Cardiac muscle cell (in vitro differentiated cells and primary cell): ENCODE measurements at regions not wholly inside any gene's neighbourhood (a gene's known extent, or its start where the extent isn't known, plus 50 kb on each side); places are given as distances from the start of the nearest gene placed in this dataset.

ENCODE experiments used
- DNase-seq, 2 donors: peaks; one replicate each; pipeline versions ENCODE4 v3.0.0 to v3.0.0-alpha.2; 2010 to 2017; ENCODE audit warnings: low read depth in 1 of 2, low spot score in 1 of 2
- H3K27ac ChIP-seq: fragments of 200-600 bp; sonication (generic); 2 replicates; pipeline ENCODE4 v1.5.1; 2016
- H3K27me3 ChIP-seq: fragments of 200-600 bp; sonication (generic); 2 replicates; pipeline ENCODE4 v1.6.0; 2016; ENCODE audit warnings: control low read depth
- H3K36me3 ChIP-seq: fragments of 200-600 bp; sonication (generic); 2 replicates; pipeline ENCODE4 v1.5.1; 2016; ENCODE audit warnings: control low read depth
- H3K4me1 ChIP-seq: fragments of 200-600 bp; sonication (generic); 2 replicates; pipeline ENCODE4 v1.8.1; 2017; ENCODE audit warnings: low read depth, mild to moderate bottlenecking, mixed run types
- H3K4me3 ChIP-seq: fragments of 200-600 bp; sonication (generic); 2 replicates; pipeline ENCODE4 v1.5.1; 2016; ENCODE audit warnings: mild to moderate bottlenecking
- H3K9me3 ChIP-seq: fragments of 200-600 bp; sonication (generic); 2 replicates; pipeline ENCODE4 v1.5.1; 2017; ENCODE audit warnings: low read depth, mild to moderate bottlenecking, control low read depth
- TF ChIP-seq, protein P1 (sequence below): IDR thresholded peaks from 2 replicates; pipeline ENCODE4 v1.5.1; 2012; ENCODE audit warnings: low read depth, mild to moderate bottlenecking, low read length

DNA sequence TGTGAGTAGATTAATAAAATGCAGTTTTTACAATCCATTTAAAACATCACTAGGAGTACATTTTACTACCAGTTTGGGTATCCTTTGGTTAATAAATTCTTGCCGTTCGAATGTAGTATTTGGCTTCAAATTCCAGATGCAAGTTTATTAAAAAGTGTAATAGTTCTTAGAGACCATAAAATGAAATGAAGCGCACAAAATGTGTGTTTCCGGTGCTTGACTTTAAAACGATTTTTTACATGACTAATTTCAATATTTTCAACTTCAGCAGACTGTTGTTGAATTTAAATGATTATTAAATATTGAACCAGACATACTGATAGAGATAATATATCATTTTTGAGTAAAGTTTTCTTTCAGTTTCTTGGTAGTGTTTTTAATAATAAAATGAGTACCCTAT, 138.4 kb upstream of the NAALADL2 start:
- no peaks in the 10 kb centered on the region for H3K9me3 ChIP-seq
- H3K27ac ChIP-seq = no peak overlapping the region
- no peaks in the 10 kb centered on the region for H3K27me3 ChIP-seq
- DNase-seq = no peak
- TF ChIP-seq, protein P1, sequence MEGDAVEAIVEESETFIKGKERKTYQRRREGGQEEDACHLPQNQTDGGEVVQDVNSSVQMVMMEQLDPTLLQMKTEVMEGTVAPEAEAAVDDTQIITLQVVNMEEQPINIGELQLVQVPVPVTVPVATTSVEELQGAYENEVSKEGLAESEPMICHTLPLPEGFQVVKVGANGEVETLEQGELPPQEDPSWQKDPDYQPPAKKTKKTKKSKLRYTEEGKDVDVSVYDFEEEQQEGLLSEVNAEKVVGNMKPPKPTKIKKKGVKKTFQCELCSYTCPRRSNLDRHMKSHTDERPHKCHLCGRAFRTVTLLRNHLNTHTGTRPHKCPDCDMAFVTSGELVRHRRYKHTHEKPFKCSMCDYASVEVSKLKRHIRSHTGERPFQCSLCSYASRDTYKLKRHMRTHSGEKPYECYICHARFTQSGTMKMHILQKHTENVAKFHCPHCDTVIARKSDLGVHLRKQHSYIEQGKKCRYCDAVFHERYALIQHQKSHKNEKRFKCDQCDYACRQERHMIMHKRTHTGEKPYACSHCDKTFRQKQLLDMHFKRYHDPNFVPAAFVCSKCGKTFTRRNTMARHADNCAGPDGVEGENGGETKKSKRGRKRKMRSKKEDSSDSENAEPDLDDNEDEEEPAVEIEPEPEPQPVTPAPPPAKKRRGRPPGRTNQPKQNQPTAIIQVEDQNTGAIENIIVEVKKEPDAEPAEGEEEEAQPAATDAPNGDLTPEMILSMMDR = no peak
- no peak overlapping the region for H3K4me3 ChIP-seq
- H3K36me3 ChIP-seq = no peaks in the 10 kb centered on the region
- H3K4me1 ChIP-seq = no peaks in the 10 kb centered on the region

DNA sequence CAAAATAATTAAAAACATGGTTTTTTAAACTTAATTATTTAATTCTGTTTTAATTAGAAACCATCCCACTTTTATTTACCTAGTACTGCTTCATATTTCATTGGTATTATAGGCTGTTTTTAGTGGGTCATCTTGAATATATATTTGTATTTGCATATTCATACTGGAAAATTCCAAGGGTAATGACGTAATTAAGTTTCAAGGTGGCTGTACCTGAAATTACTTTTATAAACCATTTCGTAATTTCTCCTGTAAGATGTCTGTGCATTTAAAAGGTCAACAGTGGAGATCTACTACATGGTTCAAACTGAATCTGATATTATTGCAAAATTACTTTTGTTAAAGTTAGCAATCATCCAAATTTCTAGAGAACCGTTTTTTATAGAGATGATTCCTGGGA, 133.8 kb upstream of the NAALADL2 start:
- no peak overlapping the region for H3K4me3 ChIP-seq
- no peak overlapping the region for H3K27ac ChIP-seq
- no peak for DNase-seq
- H3K4me1 ChIP-seq = no peaks in the 10 kb centered on the region
- H3K27me3 ChIP-seq = no peaks in the 10 kb centered on the region
- H3K9me3 ChIP-seq = no peaks in the 10 kb centered on the region
- TF ChIP-seq, protein P1 = no peak
- H3K36me3 ChIP-seq = no peaks in the 10 kb centered on the region

DNA sequence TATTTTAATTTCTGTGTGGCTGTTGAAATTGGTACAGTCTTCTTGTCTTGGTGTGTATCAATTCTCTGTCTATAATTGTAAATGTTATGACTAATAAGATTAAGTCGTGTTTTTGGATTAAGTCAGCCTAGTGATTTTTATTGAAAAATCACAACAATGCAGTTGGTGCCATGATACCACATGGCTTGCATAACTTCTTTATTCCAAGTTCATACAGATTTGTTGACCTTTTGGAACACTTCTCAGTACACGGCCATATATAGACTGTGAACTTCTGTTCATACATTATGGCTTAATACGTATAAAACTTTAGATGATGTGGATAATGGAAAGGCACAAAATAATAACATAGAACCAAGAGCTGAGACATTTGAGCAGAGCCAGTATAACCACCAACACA, 121.2 kb upstream of the NAALADL2 start:
- Histone ChIP-seq H3K27ac (no peak overlapping the region), H3K9me3 (no peaks in the 10 kb centered on the region), H3K4me1 (no peaks in the 10 kb centered on the region), H3K36me3 (no peaks in the 10 kb centered on the region), H3K4me3 (no peak overlapping the region), H3K27me3 (no peaks in the 10 kb centered on the region)
- no peak for DNase-seq
- TF ChIP-seq, protein P1 = no peak

DNA sequence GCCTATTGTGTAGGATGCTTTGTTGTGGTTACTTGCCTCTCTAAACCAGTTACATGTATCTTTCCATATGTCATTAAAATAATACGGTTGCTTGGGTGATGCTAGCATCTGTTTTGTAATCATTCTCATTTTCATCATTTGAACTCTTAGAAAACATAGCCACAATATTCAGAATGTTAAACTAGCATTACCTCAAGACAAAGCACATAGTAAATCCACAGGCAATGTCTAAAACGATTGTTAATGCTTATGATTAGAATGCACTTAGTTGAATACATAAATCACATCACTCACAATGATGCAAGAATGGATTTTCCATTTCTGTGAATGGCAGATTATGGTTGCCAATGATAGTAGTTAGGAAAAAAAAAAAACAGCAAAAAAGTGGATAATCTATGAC, 110.0 kb upstream of the NAALADL2 start:
- H3K4me3 ChIP-seq = no peak overlapping the region
- H3K4me1 ChIP-seq = no peaks in the 10 kb centered on the region
- TF ChIP-seq, protein P1 = no peak
- H3K36me3 ChIP-seq = no peaks in the 10 kb centered on the region
- DNase-seq = no peak
- no peaks in the 10 kb centered on the region for H3K9me3 ChIP-seq
- H3K27ac ChIP-seq = no peak overlapping the region
- no peaks in the 10 kb centered on the region for H3K27me3 ChIP-seq

DNA sequence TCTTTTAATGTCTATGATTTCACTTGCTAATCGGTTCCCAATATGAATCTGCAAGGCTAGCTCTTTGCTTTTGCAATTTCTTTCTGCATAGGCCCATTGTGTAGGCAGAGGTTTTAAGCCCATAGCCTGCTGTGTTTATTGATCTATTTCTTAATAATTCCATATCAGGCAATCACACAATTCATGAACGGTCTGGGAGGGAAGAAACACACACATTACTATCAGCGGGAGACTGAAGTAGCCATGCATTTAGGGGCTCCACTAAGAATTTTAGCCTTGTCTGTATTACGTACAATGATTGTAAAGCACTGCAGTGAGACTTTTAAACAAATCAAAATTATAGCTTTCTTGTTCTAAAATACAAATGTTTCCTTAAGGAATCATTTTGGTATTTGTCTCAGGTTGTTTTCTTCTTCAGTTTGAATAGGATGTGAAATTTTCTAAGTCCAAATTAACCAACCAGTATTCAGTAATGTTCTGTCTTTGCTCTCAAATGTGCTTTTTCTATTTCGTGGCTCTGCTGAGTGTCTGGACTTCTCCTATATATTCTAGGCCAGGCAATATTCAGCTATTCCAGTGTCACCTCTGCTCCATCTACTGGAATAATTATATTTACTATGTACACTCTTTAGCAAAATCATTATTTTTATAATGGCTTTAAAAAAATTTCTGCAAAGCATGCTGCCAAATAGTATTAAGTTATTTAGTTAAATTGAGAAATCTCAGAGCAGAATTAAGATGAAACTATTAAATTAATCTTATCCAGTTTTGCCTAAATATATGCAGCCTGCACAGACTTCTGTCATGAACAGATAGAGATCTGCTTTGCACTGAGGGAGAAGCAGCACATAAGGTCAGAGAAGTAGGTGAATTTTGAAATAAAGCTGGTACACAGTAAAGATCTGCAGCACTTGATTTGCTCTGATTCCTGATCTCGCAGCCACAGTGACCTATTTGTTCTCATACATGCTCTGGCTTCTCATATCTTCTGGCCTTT, 103.0 kb upstream of the NAALADL2 start:
- H3K36me3 ChIP-seq = no peaks in the 10 kb centered on the region
- no peak overlapping the region for H3K27ac ChIP-seq
- DNase-seq = no peak
- H3K9me3 ChIP-seq = no peaks in the 10 kb centered on the region
- H3K27me3 ChIP-seq = no peaks in the 10 kb centered on the region
- TF ChIP-seq, protein P1 = no peak
- no peak overlapping the region for H3K4me3 ChIP-seq
- no peaks in the 10 kb centered on the region for H3K4me1 ChIP-seq
